Activated naive CD8-positive, alpha-beta T cell treated with anti-CD3 and anti-CD28 coated beads for 36 hours (primary cell): ENCODE measurements at regions not wholly inside any gene's neighbourhood (a gene's known extent, or its start where the extent isn't known, plus 50 kb on each side); places are given as distances from the start of the nearest gene placed in this dataset.
A peak's percentile ranks its signal among the peaks of the same experiment; 100 is the strongest.
"Not testable (repeated sequence)": the region's sequence is repeated elsewhere in the genome, so short reads cannot be mapped to it uniquely, and the experiment has no call there.

Experiments
- DNase-seq: peaks from one replicate; pipeline ENCODE4 v3.0.0; 2021
- H3K27ac Mint-ChIP-seq: one replicate; pipeline ENCODE4 v1.8.0; 2022; ENCODE audit warnings: mild to moderate bottlenecking, moderate library complexity, mixed read lengths
- H3K27me3 Mint-ChIP-seq: one replicate; pipeline ENCODE4 v1.8.0; 2022; ENCODE audit warnings: mild to moderate bottlenecking, mixed read lengths
- H3K36me3 Mint-ChIP-seq: one replicate; pipeline ENCODE4 v1.8.0; 2021; ENCODE audit warnings: mild to moderate bottlenecking, mixed read lengths
- H3K4me1 Mint-ChIP-seq: one replicate; pipeline ENCODE4 v1.8.0; 2021; ENCODE audit warnings: mixed read lengths
- H3K4me3 Mint-ChIP-seq: one replicate; pipeline ENCODE4 v1.8.0; 2022; ENCODE audit warnings: mild to moderate bottlenecking, moderate library complexity, mixed read lengths
- H3K9me3 Mint-ChIP-seq: one replicate; pipeline ENCODE4 v1.8.0; 2022; ENCODE audit warnings: mixed read lengths

DNA sequence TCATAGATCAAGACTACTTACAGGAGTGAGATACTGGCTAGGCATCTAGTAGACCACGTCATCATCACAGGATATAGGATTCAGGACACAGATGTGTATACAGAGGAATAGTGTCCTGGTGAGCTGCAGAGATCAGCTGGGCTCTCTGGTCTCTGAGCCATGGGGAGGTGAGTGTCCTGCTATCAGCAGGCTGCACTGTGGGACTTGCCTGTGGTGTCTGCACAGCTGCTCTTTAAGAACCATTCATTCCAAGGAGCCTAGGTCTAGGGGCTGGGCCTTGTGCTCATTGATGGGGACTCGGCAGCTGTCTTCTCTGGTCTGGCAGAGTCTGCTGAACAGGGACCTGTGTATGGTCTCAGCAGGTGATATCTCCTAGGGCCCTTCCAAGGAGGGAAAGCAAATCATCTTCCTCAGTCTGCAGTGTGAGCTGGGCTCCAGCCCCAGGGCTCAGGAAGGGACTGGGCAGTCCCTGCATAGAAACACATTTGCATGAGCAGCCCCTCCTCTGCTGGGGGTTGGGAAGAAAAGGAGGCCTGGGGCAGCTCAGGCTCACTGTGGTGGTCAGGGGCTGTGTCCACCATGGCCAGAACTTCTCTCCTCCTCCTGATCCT is 66.1 kb upstream of the VPREB1 start:
- no peaks in the 10 kb centered on the region for H3K36me3 Mint-ChIP-seq
- DNase-seq, result no peak
- H3K27ac Mint-ChIP-seq, result no peak overlapping the region
- no peaks in the 10 kb centered on the region for H3K9me3 Mint-ChIP-seq
- H3K4me1 Mint-ChIP-seq, result no peaks in the 10 kb centered on the region
- peaks cover 22% of the 10 kb centered on the region for H3K27me3 Mint-ChIP-seq
- no peak overlapping the region for H3K4me3 Mint-ChIP-seq

DNA sequence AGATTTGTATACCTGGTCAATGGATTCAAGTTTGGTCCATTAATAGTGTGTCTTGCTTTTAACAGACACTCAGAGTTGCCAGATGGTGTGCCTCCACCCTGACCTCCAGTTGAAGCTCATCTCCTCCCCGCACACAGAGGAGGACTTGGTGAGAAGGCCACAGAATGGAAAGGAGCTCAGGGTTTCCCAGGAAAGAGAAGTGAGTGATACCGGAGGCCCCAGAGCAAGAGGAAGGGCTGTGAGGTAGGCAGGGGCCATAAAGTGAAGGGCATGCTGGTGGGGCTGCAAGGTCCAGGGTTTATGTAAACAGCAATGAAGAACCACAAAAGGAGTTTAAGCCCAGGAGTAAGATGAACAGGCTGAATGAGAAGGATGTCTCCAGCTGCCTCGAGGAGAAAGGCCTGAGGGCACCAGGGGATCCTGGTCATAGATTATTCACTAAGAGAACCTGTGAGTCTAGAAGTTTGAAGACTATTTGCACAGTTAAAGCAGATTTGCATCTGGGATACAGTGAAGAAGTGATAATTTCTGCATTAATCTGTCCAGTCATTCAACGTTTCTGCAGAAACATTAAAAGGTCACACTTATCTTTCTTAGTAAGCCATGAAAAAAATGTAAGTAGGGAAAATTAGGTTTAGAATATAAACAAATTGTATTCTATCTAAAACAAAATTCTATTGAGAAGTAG is 67.5 kb upstream of the VPREB1 start:
- no peak overlapping the region for H3K27ac Mint-ChIP-seq
- H3K4me1 Mint-ChIP-seq, result no peaks in the 10 kb centered on the region
- DNase-seq, result no peak
- H3K4me3 Mint-ChIP-seq, result no peak overlapping the region
- H3K36me3 Mint-ChIP-seq, result no peaks in the 10 kb centered on the region
- peaks cover 14% of the 10 kb centered on the region for H3K27me3 Mint-ChIP-seq
- no peaks in the 10 kb centered on the region for H3K9me3 Mint-ChIP-seq

DNA sequence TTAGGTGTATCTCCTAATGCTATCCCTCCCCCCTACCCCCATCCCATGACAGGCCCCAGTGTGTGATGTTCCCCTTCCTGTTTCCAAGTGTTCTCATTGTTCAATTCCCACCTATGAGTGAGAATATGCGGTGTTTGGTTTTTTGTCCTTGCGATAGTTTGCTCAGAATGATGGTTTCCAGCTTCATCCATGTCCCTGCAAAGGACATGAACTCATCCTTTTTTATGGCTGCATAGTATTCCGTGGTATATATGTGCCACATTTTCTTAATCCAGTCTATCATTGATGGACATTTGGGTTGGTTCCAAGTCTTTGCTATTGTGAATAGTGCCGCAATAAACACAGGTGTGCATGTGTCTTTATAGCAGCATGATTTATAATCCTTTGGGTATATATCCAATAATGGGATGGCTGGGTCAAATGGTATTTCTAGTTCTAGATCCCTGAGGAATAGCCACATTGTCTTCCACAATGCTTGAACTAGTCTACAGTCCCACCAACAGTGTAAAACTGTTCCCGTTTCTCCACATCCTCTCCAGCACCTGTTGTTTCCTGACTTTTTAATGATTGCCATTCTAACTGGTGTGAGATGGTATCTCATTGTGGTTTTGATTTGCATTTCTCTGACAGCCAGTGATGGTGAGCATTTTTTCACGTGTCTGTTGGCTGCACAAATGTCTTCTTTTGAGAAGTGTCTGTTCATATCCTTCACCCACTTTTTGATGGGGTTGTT is 71.5 kb upstream of the VPREB1 start:
- DNase-seq, H3K27me3 Mint-ChIP-seq, H3K27ac Mint-ChIP-seq, H3K36me3 Mint-ChIP-seq, H3K9me3 Mint-ChIP-seq, H3K4me3 Mint-ChIP-seq: not testable (repeated sequence)
- H3K4me1 Mint-ChIP-seq, result peaks cover 11% of the 10 kb centered on the region

GRCh38 chr22:22171357-22172218 is 73.0 kb upstream of the VPREB1 start:
- peaks cover 10% of the 10 kb centered on the region for H3K27me3 Mint-ChIP-seq
- H3K9me3 Mint-ChIP-seq, result no peaks in the 10 kb centered on the region
- no peak for DNase-seq
- H3K4me3 Mint-ChIP-seq, result no peak overlapping the region
- no peak overlapping the region for H3K27ac Mint-ChIP-seq
- no peaks in the 10 kb centered on the region for H3K36me3 Mint-ChIP-seq
- H3K4me1 Mint-ChIP-seq, result peaks cover 15% of the 10 kb centered on the region

- Mint-ChIP-seq H3K27me3 (peaks cover 10% of the 10 kb centered on the region), H3K4me1 (peaks cover 15% of the 10 kb centered on the region), H3K4me3 (no peak overlapping the region), H3K27ac (no peak overlapping the region), H3K9me3 (no peaks in the 10 kb centered on the region), H3K36me3 (no peaks in the 10 kb centered on the region)
- DNase-seq, result no peak
Measured at GRCh38 chr22:22169923-22170322, 74.7 kb upstream of the VPREB1 start.

GRCh38 chr22:22168941-22169867 is 75.4 kb upstream of the VPREB1 start:
- no peak overlapping the region for H3K4me3 Mint-ChIP-seq
- H3K4me1 Mint-ChIP-seq, result peaks cover 15% of the 10 kb centered on the region
- peaks cover 7% of the 10 kb centered on the region for H3K27me3 Mint-ChIP-seq
- H3K27ac Mint-ChIP-seq, result no peak overlapping the region
- no peaks in the 10 kb centered on the region for H3K36me3 Mint-ChIP-seq
- no peaks in the 10 kb centered on the region for H3K9me3 Mint-ChIP-seq
- DNase-seq, result no peak

- Mint-ChIP-seq H3K4me3 (peak overlapping the region; percentile 71), H3K4me1 (peaks cover 15% of the 10 kb centered on the region), H3K36me3 (no peaks in the 10 kb centered on the region), H3K27me3 (peaks cover 4% of the 10 kb centered on the region), H3K27ac (peak overlapping the region; percentile 82), H3K9me3 (no peaks in the 10 kb centered on the region)
- DNase-seq, result no peak
Measured at GRCh38 chr22:22168190-22168940, 76.2 kb upstream of the VPREB1 start.

DNA sequence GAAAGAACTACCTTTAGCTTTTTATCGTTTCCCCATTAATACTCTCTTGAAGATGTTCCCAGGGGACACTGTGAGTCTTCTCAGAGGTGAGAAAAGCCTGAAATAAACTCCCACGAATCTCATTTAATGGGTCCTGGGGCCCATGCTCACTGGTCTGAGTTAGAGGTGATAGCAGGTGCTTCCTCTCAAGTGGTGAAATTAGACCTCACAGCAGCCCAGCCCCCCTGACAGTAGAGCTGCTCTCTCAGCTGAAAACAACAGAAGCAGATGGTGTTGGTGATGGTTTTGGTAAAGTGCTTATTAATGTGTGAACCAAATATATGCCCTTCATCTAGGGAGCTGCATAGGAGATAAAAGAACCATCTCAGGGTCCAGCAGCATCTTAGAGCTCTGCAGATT is 76.8 kb upstream of the VPREB1 start:
- Mint-ChIP-seq H3K27me3 (peaks cover 4% of the 10 kb centered on the region), H3K4me1 (peaks cover 15% of the 10 kb centered on the region), H3K27ac (no peak overlapping the region), H3K9me3 (no peaks in the 10 kb centered on the region), H3K4me3 (no peak overlapping the region), H3K36me3 (no peaks in the 10 kb centered on the region)
- no peak for DNase-seq

DNA sequence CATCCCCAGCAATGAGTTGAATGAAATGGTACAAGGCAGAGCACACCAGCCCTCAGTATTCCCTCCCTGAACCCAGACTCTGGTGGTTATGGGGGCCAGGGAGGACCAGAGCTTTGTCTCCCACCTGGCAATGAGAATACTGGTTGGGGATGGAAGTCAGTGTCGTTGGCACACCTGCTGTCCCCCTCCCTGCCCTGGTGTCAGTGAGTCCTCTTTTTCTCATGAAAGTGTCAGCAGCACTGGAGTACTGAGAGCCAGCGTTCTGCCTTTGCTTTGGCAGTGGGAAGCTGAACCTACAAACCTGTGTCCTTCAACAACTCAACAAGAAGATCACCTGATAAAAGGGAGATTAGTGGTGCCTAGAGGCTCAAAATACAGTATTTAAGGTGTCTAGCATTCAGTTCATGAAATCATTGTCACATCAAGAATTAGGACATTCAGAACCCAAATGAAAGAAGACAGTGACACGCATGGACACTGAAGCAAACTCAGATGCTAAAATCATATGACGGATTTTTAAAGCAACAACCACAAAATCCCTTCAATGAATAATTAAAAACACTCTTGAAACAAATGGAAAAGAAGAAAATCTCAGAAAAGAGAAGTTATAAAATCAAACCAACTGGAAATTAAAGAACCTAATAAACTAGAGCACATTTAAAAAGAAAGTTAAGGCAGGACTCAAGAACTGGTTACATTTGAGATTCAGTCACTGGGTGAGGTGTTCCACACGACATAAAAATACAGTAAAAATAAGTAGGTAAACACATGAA is 77.5 kb upstream of the VPREB1 start:
- no peaks in the 10 kb centered on the region for H3K36me3 Mint-ChIP-seq
- H3K4me1 Mint-ChIP-seq, result peaks cover 15% of the 10 kb centered on the region
- peaks cover 4% of the 10 kb centered on the region for H3K27me3 Mint-ChIP-seq
- no peak overlapping the region for H3K4me3 Mint-ChIP-seq
- DNase-seq, result no peak
- no peaks in the 10 kb centered on the region for H3K9me3 Mint-ChIP-seq
- H3K27ac Mint-ChIP-seq, result no peak overlapping the region

DNA sequence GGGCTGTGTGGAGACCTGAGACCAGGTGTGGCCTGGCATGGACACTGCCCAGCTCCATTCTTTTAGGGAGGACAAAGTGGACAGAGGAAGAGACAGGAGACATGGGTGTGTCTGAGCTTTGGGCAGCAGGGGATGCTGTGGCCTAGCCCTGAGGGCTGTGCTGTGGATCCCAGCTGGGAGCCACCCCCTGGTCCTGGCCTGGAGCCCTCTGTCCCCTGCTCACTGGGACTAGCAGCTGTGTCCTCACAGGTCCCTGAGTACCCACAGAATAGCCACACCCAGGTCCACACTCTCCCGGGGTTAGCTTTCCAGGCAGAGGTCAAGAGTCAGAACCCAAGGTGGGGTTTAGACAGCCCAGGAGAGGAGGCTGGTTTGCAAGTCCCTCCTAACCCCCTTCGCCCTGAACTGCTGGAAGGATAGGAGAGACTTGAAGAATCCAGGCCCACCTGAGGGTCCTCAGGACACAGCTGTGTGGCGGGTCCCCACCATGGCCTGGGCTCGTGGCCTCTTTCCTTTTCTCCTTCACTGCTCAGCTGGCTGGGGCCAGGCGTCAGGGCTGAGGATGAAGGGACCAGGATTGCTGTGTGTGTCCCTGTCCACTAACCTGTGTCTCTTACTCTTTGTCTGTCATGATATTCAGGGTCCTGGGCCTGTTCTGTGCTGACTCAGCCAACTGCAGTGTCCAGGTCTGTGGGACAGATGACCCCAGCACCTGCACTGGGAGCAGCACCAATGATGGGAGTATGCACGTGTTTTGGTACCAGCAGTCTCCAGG is 78.5 kb upstream of the VPREB1 start:
- Mint-ChIP-seq H3K36me3 (no peaks in the 10 kb centered on the region), H3K9me3 (no peaks in the 10 kb centered on the region), H3K27me3 (peaks cover 4% of the 10 kb centered on the region), H3K4me1 (peaks cover 15% of the 10 kb centered on the region), H3K27ac (no peak overlapping the region), H3K4me3 (no peak overlapping the region)
- DNase-seq, result no peak

DNA sequence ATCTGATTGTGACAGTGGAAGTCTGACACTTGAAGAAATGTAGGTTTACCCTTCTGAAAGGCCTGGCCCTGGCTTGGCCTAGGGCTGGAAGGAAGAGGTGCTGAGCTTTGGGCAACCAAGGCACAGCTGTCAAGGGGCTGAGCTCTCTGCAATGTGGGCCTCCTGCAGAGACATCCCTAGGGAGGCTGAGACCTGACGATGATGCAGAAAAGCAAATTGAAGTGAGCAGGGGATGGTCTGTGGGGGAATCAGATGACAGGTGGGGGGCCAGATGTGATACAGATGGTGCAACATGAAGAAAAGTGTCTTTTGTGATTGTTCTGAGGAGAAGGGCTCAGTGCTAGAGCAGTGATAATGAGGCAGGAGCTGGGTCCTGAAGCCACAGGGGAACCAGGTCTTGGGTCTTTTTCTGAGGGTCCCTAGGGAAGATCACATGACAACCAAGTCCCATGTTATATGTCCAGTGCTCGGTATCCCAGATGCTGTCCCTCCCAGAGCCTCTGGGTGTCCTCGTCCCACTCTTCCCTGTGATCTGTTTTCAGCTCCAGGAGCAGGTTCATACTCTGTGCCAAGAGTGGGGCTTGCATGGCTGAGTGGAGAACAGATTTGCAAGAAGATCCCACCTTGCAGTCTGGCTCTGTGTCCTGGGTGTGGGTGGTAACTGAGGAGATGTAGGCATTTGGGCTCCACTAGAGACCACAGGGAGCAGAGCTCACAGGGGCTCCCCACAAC is 79.9 kb upstream of the VPREB1 start:
- peaks cover 7% of the 10 kb centered on the region for H3K27me3 Mint-ChIP-seq
- peaks cover 10% of the 10 kb centered on the region for H3K4me1 Mint-ChIP-seq
- no peak for DNase-seq
- H3K36me3 Mint-ChIP-seq, result no peaks in the 10 kb centered on the region
- no peak overlapping the region for H3K27ac Mint-ChIP-seq
- H3K4me3 Mint-ChIP-seq, result no peak overlapping the region
- no peaks in the 10 kb centered on the region for H3K9me3 Mint-ChIP-seq
